HG03064 (cell line): ENCODE measurements at regions not wholly inside any gene's neighbourhood (a gene's known extent, or its start where the extent isn't known, plus 50 kb on each side); places are given as distances from the start of the nearest gene placed in this dataset.

Source experiments
- ATAC-seq: cut with Tn5 transposase; IDR thresholded peaks from one replicate; pipeline ENCODE4 v1.9.1; 2021; ENCODE audit warnings: low read depth; ENCODE audit not compliant: unreplicated experiment

- no peak for ATAC-seq
Measured at GRCh38 chr17:79269620-79270019, 195.0 kb downstream of the ENGASE start.

- no peak for ATAC-seq
Measured at GRCh38 chr17:79263191-79263590, 188.6 kb downstream of the ENGASE start.

GRCh38 chr17:79262624-79263023 lies 188.0 kb downstream of the ENGASE start:
- ATAC-seq = no peak

- ATAC-seq = no peak
Measured at GRCh38 chr17:79261355-79262072, 186.9 kb downstream of the ENGASE start.

- ATAC-seq = no peak
Measured at GRCh38 chr17:79258843-79259242, 184.2 kb downstream of the ENGASE start.

- ATAC-seq = no peak
Measured at GRCh38 chr17:79258041-79258440, 183.4 kb downstream of the ENGASE start.

GRCh38 chr17:79255926-79256585 lies 181.4 kb downstream of the ENGASE start:
- no peak for ATAC-seq

GRCh38 chr17:79255456-79255855 lies 180.8 kb downstream of the ENGASE start:
- no peak for ATAC-seq

GRCh38 chr17:79255046-79255445 lies 180.4 kb downstream of the ENGASE start:
- ATAC-seq = no peak

GRCh38 chr17:79252886-79253285 lies 178.3 kb downstream of the ENGASE start:
- ATAC-seq = no peak

- no peak for ATAC-seq
Measured at GRCh38 chr17:79251824-79252223, 177.2 kb downstream of the ENGASE start.

- no peak for ATAC-seq
Measured at GRCh38 chr17:79249929-79250521, 175.4 kb downstream of the ENGASE start.

- no peak for ATAC-seq
Measured at GRCh38 chr17:79248843-79249493, 174.3 kb downstream of the ENGASE start.

GRCh38 chr17:79246225-79247190 lies 171.9 kb downstream of the ENGASE start:
- no peak for ATAC-seq

- no peak for ATAC-seq
Measured at GRCh38 chr17:79244665-79245064, 170.0 kb downstream of the ENGASE start.

GRCh38 chr17:79243996-79244395 lies 169.4 kb downstream of the ENGASE start:
- ATAC-seq = no peak

GRCh38 chr17:79243603-79243990 lies 169.0 kb downstream of the ENGASE start:
- no peak for ATAC-seq

- ATAC-seq = no peak
Measured at GRCh38 chr17:79242873-79243602, 168.4 kb downstream of the ENGASE start.

GRCh38 chr17:79242393-79242792 lies 167.8 kb downstream of the ENGASE start:
- no peak for ATAC-seq

- ATAC-seq = no peak
Measured at GRCh38 chr17:79241616-79242015, 167.0 kb downstream of the ENGASE start.
